GM21786 (cell line): ENCODE measurements at regions not wholly inside any gene's neighbourhood (a gene's known extent, or its start where the extent isn't known, plus 50 kb on each side); places are given as distances from the start of the nearest gene placed in this dataset.

ENCODE experiments used
- ATAC-seq: cut with Tn5 transposase; IDR thresholded peaks from one replicate; pipeline ENCODE4 v1.9.1; 2021; ENCODE audit not compliant: unreplicated experiment

GRCh38 chr2:19504400-19505198 lies 146.2 kb upstream of the OSR1 start:
- no peak for ATAC-seq

GRCh38 chr2:19503915-19504314 lies 145.5 kb upstream of the OSR1 start:
- ATAC-seq = no peak

GRCh38 chr2:19503406-19503805 lies 145.0 kb upstream of the OSR1 start:
- ATAC-seq = no peak

GRCh38 chr2:19500126-19500525 lies 141.7 kb upstream of the OSR1 start:
- ATAC-seq = no peak

GRCh38 chr2:19496646-19497045 lies 138.2 kb upstream of the OSR1 start:
- no peak for ATAC-seq

DNA sequence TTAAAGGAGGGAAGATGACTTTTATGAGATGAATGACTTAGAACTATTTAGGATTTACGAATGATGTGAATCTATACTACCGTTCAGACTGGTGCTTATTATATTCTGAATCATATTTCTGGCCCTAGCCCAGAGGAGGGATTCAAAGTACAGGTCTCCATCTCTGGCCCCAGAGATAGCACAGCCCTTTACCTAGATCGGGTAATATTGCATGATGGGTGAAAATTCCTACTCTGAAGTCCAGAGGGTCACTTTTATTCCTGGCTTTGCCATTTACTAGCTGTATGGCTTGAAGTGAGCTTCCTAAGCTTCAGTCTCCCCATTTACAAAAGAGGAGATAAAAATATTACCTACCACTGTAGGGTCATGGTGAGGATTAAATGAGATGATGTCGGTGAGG lies 135.8 kb upstream of the OSR1 start:
- ATAC-seq = no peak

DNA sequence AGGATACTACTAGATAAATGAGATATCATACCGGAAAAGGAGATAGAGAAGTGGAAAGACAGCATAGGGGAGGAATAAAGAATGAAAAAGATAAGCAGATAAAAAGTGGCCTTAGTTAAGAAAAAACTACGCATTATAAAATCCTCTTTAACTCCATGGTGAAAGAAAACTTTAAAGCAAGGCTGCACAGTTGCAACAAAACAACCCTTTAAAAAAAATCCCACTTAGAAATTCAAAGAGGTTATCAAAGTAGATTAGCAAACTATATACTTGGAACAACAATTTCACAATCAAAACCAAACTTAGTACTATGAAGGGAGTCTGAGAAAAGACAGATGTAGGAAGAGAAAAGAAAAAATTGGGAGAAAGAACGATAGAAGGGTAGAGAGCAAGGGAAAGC lies 133.4 kb upstream of the OSR1 start:
- no peak for ATAC-seq

DNA sequence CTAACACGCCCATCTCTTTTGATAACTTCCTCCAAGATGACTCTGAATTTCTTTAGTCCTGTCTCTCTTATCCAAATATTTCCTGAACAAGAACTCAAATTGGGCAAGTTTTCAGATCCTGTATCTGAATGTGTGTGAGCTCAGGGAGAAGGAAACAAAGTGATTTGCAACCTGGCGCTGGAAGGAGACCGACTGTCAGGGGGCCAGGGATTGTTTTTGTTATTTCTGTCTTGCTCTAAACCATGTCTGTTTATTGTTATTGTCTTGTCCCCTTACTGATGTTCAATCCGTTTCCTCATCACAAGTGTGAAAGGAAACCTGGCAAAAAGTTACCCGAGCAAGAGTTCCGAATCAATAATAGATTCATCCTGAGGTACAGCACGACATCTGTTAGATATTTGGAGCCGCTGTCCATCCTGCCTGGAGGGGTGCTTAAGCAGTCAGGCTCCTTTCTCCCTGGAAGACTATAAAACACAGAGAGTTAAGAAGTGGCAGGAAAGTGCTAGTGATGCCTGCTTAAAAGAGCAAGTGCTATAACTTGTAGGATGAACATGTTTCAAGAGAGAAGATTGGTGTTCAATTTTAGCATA lies 132.5 kb upstream of the OSR1 start:
- no peak for ATAC-seq

DNA sequence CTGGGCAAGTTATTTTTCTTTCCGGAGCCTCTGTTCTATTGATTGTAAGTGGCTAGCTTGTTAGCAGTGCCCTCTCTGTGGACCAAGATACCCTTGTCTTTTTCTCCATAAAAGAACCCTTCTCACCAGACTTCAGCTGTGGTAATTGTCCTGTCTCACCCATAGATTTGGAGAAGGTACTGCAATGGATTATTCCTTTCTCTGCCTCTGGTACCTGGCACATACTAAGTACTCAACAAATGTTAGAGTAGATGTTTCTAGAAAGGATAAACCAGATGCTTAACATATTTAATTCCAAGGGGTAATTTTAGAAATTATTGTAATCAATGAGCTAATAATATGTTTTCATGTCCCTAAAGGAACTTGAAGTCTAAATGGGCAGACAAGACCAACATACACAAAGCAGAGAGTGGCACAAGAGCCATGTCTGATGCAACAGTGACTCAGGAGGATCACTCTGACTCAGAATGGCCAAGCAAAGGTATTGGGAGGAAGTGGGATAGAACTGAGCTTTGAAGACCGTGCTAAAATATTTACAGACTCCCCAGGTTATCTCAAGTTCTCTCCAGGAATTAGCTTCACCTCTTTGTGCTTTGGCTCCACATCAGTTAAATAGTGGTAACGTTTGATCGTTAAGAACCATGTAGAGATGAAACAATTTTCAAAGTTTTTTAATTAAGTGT lies 129.7 kb upstream of the OSR1 start:
- peak; percentile 89 for ATAC-seq

DNA sequence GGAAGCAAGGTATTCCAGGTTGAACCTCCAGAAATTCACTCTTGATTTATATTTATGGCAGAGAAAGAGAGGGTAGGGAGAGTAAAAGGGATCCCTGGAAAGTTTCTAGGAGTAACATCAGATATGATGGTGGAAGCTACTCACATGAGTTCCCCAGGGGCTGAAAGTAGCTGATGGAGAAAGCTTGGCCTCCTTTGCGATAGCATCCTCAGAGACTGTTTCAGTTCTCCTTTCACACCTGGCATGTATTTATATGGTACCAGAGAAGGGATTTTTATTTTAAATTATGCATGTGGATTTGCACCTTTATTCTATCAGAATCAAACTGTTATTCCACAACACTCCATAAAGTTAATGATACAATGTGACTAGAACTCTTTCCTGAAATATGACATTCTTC lies 126.3 kb upstream of the OSR1 start:
- ATAC-seq = peak; percentile 72

GRCh38 chr2:19480673-19481072 lies 122.2 kb upstream of the OSR1 start:
- no peak for ATAC-seq

- no peak for ATAC-seq
Observed at GRCh38 chr2:19479666-19480065, 121.2 kb upstream of the OSR1 start.

DNA sequence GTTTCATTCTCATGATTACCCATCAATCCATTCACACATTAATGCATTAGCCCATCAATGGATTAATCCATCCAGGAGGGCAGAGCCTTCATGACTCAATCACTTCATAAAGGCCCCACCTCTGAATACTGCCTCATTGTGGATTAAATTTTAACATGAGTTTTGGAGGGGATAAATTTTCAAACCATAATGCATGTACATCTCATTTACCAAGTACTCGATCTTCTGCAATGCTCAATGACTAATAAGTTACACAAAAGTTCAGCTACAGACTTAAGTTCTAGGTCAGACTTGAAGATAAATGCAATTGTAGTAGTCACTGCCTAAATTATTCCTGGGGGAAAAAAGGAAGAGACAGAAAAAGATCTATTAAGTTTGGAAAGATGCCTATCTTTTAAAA lies 120.0 kb upstream of the OSR1 start:
- ATAC-seq = no peak

DNA sequence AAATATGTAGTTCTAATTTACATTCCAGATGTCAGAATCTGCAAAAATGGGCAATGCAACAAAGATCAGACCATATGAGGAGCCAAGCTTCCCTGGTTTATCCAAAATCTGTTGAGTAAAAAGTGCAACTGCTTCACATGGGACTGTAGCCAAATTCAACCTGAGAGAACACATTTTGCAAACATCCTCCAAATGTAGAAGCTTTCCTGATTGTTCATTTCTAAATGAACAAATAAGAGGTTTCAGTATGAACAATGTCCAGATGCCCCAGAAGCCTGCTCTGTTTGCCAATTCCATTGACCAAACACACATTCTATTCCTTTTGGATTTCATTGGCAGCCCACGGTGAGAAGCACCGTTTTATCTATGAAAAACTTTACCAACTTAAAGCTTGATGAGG lies 117.9 kb upstream of the OSR1 start:
- ATAC-seq = no peak

GRCh38 chr2:19474128-19474527 lies 115.7 kb upstream of the OSR1 start:
- peak; percentile 96 for ATAC-seq

- no peak for ATAC-seq
Observed at GRCh38 chr2:19473350-19473749, 114.9 kb upstream of the OSR1 start.

DNA sequence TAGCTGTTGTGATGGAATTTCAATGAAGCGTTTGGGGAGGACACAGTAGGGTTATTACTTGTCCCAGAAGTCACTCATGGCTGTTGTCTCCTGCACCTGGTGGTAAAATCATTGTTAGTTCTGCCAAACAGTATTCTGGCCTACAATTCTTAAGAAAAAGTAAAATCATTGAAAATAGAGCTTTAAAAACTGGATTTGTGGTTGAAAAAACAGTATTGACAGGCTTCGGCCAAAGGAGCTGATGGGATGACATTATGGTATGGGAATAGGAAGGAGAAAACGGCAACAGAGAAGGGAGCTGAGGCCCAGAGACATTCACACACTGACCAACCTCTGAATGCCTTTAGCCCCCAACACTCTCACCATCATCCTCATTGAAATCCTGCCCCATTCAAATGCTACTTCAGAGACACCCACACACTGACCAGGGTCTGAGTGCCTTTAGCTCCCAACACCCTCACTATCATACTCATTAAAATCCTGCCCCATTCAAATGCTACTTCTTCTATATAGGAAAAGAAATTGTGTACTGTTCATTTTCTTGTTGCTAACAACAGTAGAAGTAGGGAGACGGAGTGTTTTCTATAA lies 114.1 kb upstream of the OSR1 start:
- ATAC-seq = no peak

DNA sequence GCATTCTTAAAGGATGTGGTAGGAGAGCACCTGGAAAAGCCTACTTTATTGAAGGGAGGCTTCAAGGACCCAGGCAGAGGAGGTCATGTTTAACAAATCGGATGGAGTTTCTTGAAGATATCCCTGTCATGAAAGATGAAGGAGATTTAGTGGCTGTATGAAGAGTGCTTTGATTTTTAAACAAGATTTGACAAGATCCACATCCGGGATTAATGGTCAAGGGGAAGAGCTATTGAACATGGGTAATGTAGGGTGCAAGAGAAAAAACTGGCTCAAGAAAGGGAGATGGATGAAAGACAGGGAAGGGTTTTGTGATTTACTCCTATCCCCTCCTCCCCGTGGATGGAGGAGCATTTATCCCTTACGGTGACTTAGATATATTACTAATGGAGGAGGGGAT lies 113.1 kb upstream of the OSR1 start:
- ATAC-seq = no peak

GRCh38 chr2:19465978-19466377 lies 107.6 kb upstream of the OSR1 start:
- ATAC-seq = no peak

DNA sequence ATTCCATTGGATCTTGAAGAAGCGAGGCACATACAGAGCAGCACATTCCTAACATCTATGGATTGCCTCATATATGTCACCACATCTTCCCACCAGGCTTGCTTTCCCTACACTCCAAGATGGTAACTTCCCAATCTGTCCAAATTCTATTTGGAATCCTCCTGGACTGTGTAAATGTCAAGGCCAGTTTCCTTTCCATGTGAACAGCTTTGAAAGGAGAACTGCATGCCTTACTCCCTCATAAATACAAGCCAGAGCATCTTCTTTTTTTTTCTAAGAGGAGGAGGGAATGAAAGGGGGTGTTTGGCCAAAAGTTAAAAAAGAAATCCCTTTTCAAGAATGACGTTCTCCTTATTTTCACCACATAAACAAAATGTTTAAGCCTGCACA lies 103.8 kb upstream of the OSR1 start:
- no peak for ATAC-seq

DNA sequence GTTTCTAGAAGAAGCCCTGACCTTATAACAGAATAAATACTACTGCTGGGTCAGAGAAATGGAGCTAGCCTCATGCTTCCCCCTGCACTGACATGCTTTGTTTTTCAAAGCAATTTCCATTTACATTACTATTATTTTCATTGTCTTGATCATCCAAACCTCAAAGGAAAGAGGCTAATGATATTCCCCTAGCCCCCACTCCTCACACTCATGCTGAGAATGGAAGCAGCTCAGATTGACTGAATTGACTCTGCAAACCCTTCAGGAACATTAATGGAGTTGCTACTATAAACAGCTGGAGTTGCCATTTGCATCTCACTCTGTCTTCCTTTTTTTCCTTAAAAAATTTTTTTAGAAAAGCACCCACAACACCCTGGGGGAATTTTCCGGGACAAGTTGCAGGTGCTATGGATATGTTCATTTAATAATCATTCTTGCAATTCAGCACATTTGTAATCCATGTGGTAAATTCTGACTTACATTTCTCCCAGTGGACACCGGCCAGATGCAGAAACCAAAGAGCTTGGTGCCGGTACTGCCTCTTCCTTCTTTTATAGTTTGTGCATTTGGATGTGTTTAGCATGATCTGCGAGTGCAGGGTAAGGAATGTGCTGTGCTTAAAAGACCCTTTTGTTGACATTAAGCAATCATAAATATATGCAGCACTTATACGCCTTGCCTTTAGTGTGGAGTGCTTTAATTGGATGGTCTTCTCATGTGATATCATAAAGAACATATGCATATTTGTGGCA lies 103.3 kb upstream of the OSR1 start:
- ATAC-seq = no peak
